GM18909 (cell line): ENCODE measurements at regions not wholly inside any gene's neighbourhood (a gene's known extent, or its start where the extent isn't known, plus 50 kb on each side); places are given as distances from the start of the nearest gene placed in this dataset.

Experiments used
- ATAC-seq: cut with Tn5 transposase; IDR thresholded peaks from one replicate; pipeline ENCODE4 v1.9.1; 2021; ENCODE audit warnings: mild to moderate bottlenecking; ENCODE audit not compliant: unreplicated experiment, poor library complexity

GRCh38 chr14:89013698-89014568, 189.5 kb downstream of the TTC8 start:
- no peak for ATAC-seq

GRCh38 chr14:89014569-89014850, 190.1 kb downstream of the TTC8 start:
- ATAC-seq = no peak

GRCh38 chr14:89015016-89015415, 190.6 kb downstream of the TTC8 start:
- no peak for ATAC-seq

- ATAC-seq = no peak
Measured at GRCh38 chr14:89017417-89017816, 193.0 kb downstream of the TTC8 start.

GRCh38 chr14:89022274-89022673, 197.8 kb downstream of the TTC8 start:
- ATAC-seq = no peak

GRCh38 chr14:89024691-89025090, 200.2 kb downstream of the TTC8 start:
- ATAC-seq = no peak

GRCh38 chr14:89025561-89026236, 201.2 kb downstream of the TTC8 start:
- ATAC-seq = no peak

GRCh38 chr14:89027097-89027740, 202.8 kb downstream of the TTC8 start:
- ATAC-seq = peak; percentile 86

GRCh38 chr14:89028462-89029134, 204.1 kb downstream of the TTC8 start:
- no peak for ATAC-seq

GRCh38 chr14:89029961-89030694, 205.7 kb downstream of the TTC8 start:
- no peak for ATAC-seq

GRCh38 chr14:89030921-89031320, 206.5 kb downstream of the TTC8 start:
- no peak for ATAC-seq

- no peak for ATAC-seq
Measured at GRCh38 chr14:89032086-89032649, 207.7 kb downstream of the TTC8 start.

GRCh38 chr14:89033756-89034155, 209.3 kb downstream of the TTC8 start:
- no peak for ATAC-seq

GRCh38 chr14:89036371-89036770, 211.9 kb downstream of the TTC8 start:
- ATAC-seq = no peak

GRCh38 chr14:89037065-89037464, 212.6 kb downstream of the TTC8 start:
- ATAC-seq = no peak

GRCh38 chr14:89040080-89040459, 215.6 kb downstream of the TTC8 start:
- peak; percentile 18 for ATAC-seq

- peak; percentile 87 for ATAC-seq
Measured at GRCh38 chr14:89040460-89041256, 216.2 kb downstream of the TTC8 start.

GRCh38 chr14:89041257-89041582, 216.8 kb downstream of the TTC8 start:
- ATAC-seq = no peak

- no peak for ATAC-seq
Measured at GRCh38 chr14:89042021-89042420, 217.6 kb downstream of the TTC8 start.
